Choroid plexus epithelial cell (primary cell): ENCODE measurements at regions not wholly inside any gene's neighbourhood (a gene's known extent, or its start where the extent isn't known, plus 50 kb on each side); places are given as distances from the start of the nearest gene placed in this dataset.

Experiments used
- DNase-seq: peaks from one replicate; pipeline ENCODE4 v3.0.0-alpha.2; 2010; ENCODE audit warnings: low read depth
- H3K4me3 ChIP-seq: 2 replicates; pipeline ENCODE4 v1.5.1; 2011; ENCODE audit warnings: low read depth, mild to moderate bottlenecking, control low read depth, low read length, moderate library complexity
- TF ChIP-seq, protein P1 (sequence below): conservative IDR thresholded peaks from 2 replicates; pipeline ENCODE4 v1.5.1; 2011; ENCODE audit warnings: low read depth, mild to moderate bottlenecking, control low read depth, inconsistent platforms, low read length, moderate library complexity

DNA sequence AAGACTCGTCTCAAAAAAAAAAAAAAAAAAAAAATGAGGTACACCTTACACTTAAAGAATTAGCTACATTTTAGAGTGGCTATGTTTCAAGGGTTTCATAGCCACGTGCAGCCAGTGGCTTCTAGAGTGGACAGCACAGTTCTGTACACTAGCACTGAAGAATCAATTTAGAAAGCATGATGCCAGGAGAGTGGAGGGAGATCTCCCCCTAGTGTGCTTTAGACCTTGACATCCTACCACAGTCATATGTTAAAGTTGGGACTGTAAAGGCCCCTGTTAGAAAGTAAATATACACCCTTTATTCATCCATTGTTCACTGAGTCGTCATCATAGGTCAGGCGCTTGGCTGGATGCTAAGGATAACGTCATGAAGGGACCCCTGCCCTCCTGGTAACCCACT, 179.4 kb downstream of the QDPR start:
- H3K4me3 ChIP-seq: no peak overlapping the region
- TF ChIP-seq, protein P1, sequence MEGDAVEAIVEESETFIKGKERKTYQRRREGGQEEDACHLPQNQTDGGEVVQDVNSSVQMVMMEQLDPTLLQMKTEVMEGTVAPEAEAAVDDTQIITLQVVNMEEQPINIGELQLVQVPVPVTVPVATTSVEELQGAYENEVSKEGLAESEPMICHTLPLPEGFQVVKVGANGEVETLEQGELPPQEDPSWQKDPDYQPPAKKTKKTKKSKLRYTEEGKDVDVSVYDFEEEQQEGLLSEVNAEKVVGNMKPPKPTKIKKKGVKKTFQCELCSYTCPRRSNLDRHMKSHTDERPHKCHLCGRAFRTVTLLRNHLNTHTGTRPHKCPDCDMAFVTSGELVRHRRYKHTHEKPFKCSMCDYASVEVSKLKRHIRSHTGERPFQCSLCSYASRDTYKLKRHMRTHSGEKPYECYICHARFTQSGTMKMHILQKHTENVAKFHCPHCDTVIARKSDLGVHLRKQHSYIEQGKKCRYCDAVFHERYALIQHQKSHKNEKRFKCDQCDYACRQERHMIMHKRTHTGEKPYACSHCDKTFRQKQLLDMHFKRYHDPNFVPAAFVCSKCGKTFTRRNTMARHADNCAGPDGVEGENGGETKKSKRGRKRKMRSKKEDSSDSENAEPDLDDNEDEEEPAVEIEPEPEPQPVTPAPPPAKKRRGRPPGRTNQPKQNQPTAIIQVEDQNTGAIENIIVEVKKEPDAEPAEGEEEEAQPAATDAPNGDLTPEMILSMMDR: peak; percentile 31
- no peak for DNase-seq

DNA sequence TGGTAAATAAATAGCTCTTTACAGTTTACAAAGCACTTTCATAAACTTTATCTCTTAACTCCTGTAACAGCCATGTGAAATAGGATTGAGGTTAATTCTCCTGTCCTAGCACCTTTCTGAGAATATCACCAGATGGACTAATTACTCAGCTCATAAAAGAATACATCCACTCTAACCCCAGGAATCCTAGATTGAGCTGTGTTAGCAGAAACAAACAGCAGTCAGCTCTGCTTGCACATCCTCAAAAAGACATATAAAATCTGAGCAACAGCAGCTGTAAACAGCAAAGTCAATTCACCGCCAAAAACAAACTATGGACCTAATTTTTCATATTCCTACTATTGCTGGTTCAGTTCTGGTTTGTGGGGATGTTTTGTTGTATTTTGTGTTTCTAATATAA, 182.8 kb downstream of the QDPR start:
- DNase-seq: no peak
- no peak overlapping the region for H3K4me3 ChIP-seq
- TF ChIP-seq, protein P1: no peak

DNA sequence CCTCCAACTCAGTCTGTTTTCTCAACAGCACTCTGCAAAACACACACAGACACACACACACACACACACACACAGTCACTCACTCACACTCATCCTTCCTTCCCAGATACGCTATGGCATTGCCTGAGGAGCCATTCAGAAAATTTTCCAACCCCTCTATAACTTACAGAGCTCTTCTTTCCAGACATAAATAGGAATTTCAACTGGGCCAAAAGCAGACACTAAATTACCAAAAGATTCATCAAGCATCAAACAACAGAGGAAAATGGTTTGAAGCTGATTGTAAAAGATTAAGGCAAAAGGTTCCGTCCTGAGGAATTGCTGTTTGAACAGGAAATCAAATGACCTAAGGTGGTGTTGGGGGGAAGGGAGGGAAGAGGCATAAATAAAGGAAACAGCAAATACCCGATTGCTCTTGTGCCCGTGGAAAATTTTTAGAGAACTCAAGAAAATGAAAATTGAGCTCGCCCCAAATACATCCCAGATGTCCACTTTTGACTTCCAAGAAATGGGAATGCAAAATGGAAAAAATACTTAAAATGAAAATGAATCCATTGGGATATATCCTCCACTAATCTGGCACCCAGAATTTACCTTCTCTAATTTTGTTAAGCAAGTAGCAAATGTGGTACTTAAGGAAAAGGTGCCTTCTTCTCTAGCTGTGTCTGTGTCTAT, 183.6 kb downstream of the QDPR start:
- no peak for DNase-seq
- TF ChIP-seq, protein P1: no peak
- no peak overlapping the region for H3K4me3 ChIP-seq

DNA sequence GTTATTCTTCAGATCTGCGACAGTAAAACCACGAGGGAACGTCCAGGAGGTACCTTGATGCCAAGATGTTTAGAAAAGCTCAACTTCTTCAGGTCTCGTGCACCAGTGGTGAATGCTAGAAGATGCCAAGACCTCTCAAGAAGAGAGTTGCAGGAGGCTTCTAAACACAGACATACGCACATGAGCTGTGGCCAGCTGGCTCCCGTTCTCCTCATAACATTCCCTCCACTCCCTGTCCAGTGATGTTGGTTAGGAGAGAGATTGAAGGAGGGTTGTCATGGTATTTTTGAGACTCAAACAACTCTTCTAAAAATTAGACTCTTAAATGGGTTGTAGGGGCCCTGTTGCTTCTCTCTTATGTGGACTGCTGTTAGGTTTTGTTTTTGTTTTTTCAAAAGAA, 184.3 kb downstream of the QDPR start:
- TF ChIP-seq, protein P1: no peak
- DNase-seq: no peak
- no peak overlapping the region for H3K4me3 ChIP-seq

- TF ChIP-seq, protein P1: no peak
- no peak overlapping the region for H3K4me3 ChIP-seq
- no peak for DNase-seq
Measured at GRCh38 chr4:17326756-17327155, 185.1 kb downstream of the QDPR start.

GRCh38 chr4:17325098-17325497, 186.8 kb downstream of the QDPR start:
- no peak for DNase-seq
- no peak overlapping the region for H3K4me3 ChIP-seq
- TF ChIP-seq, protein P1: no peak

- TF ChIP-seq, protein P1: peak; percentile 79
- no peak overlapping the region for H3K4me3 ChIP-seq
- peak; percentile 75 for DNase-seq
Measured at GRCh38 chr4:17324386-17324830, 187.5 kb downstream of the QDPR start.
